ENCODE measurements at regions not wholly inside any gene's neighbourhood (a gene's known extent, or its start where the extent isn't known, plus 50 kb on each side); places are given as distances from the start of the nearest gene placed in this dataset.
A peak's percentile ranks its signal among the peaks of the same experiment; 100 is the strongest.
"Not testable (repeated sequence)": the region's sequence is repeated elsewhere in the genome, so short reads cannot be mapped to it uniquely, and the experiment has no call there.

DNA sequence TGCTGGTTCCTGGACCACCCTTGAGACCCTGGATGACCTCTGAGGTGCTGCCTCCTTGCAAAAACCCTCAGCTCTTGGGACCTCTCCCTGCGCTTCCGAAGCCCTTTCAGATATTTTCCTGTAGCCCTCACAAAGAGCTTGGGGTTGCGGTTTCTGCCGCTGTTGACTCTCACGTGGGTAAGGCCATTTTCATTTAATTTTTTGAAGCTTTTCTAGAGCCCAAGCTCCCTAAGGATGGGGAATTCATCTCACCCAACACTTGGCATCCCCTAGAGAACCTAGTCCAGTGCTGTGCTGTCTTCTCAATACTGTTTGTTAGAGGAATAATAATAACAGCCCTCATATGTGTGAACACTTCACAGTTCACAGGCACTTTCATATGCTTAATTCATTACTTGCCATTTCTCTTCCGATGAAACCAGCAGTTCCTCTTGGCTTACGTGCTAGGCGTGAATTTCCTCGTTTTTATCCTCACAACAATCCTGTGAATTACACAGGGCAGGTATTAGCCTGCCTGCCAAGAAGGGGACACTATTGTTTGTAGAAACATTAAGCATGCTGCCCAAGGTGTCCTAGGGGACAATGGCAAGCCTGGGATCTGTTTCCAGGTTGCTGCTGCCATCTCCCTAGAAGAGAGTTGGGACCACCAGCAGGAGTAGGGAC, 71.6 kb upstream of the CTBP2 start:
- no peaks in the 10 kb centered on the region for H3K36me3 ChIP-seq
- no peak overlapping the region for H2AFZ ChIP-seq (replicated peaks)
- Mint-ChIP-seq H3K4me3 (no peak overlapping the region), H3K27ac (peak overlapping the region; percentile 42), H3K27me3 (ENCODE audit: insufficient read depth, low read depth) (no peaks in the 10 kb centered on the region), H3K9me3 (peaks cover 3% of the 10 kb centered on the region), H3K4me1 (peaks cover 38% of the 10 kb centered on the region), H3K36me3 (no peaks in the 10 kb centered on the region)
- no peak for DNase-seq (ENCODE audit: low spot score)
- H3K9me3 ChIP-seq (ENCODE audit: low read depth): no peaks in the 10 kb centered on the region
- peaks cover 12% of the 10 kb centered on the region for H3K4me1 ChIP-seq
- no peak overlapping the region for H3K27ac ChIP-seq
- H3K79me2 ChIP-seq (ENCODE audit: low read depth): no peaks in the 10 kb centered on the region
- no peaks in the 10 kb centered on the region for H3K27me3 ChIP-seq
- H3K9ac ChIP-seq: no peak overlapping the region
- no peak overlapping the region for H3K4me2 ChIP-seq
- no peak overlapping the region for H3K4me3 ChIP-seq
- H3F3A ChIP-seq (ENCODE audit: low read depth): no peaks in the 10 kb centered on the region
- TF ChIP-seq EZH2 (IDR thresholded peaks at IDR 0.05) (no peak), EZH2phosphoT487 (IDR thresholded peaks at IDR 0.05) (no peak)
- TF ChIP-seq, protein P1, sequence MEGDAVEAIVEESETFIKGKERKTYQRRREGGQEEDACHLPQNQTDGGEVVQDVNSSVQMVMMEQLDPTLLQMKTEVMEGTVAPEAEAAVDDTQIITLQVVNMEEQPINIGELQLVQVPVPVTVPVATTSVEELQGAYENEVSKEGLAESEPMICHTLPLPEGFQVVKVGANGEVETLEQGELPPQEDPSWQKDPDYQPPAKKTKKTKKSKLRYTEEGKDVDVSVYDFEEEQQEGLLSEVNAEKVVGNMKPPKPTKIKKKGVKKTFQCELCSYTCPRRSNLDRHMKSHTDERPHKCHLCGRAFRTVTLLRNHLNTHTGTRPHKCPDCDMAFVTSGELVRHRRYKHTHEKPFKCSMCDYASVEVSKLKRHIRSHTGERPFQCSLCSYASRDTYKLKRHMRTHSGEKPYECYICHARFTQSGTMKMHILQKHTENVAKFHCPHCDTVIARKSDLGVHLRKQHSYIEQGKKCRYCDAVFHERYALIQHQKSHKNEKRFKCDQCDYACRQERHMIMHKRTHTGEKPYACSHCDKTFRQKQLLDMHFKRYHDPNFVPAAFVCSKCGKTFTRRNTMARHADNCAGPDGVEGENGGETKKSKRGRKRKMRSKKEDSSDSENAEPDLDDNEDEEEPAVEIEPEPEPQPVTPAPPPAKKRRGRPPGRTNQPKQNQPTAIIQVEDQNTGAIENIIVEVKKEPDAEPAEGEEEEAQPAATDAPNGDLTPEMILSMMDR (IDR thresholded peaks at IDR 0.05): no peak
- no peaks in the 10 kb centered on the region for H4K20me1 ChIP-seq (ENCODE audit: low read depth)

DNA sequence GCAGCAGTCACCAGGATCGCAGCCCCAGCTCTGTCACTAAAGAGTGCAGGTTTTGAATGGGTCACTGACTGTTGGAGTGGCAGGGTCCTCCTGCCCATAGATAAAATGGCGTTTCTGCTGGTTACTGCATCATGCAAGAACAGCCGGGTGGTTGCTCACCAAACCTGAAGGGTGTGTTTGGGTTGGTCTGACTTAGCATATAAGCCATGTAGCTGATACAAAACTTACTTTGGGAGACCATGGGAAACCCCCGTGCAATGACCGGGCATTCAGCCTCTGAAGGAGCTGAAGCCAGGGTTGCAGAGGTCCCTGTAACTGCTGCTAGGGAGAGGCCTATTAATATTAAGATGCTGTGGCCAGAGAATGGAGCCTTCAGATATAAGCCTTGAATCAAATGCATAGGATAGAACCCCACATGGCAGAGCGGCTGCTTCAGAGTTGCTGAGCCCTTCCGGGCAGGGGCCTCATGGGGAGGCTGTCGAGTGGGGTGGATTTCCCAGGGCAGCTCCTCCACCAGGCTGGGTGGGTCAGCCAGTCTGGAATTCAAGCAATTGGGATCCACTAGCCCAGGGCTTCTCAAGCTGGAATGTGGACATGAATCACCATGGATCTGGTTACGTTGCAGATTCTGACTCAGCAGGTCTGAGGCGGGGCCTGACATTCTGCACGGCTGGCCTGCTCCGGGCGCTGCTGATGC, 70.9 kb upstream of the CTBP2 start:
- Histone ChIP-seq H3K4me2 (no peak overlapping the region), H3K9me3 (ENCODE audit: low read depth) (no peaks in the 10 kb centered on the region), H3K27me3 (no peaks in the 10 kb centered on the region), H2AFZ (replicated peaks) (no peak overlapping the region), H3K9ac (no peak overlapping the region), H3K4me1 (peaks cover 12% of the 10 kb centered on the region), H3K27ac (no peak overlapping the region), H3K4me3 (no peak overlapping the region), H3K79me2 (ENCODE audit: low read depth) (no peaks in the 10 kb centered on the region), H3F3A (ENCODE audit: low read depth) (no peaks in the 10 kb centered on the region), H4K20me1 (ENCODE audit: low read depth) (no peaks in the 10 kb centered on the region), H3K36me3 (no peaks in the 10 kb centered on the region)
- peaks cover 38% of the 10 kb centered on the region for H3K4me1 Mint-ChIP-seq
- H3K9me3 Mint-ChIP-seq: no peaks in the 10 kb centered on the region
- no peak for TF ChIP-seq EZH2 (IDR thresholded peaks at IDR 0.05)
- no peak overlapping the region for H3K27ac Mint-ChIP-seq
- H3K27me3 Mint-ChIP-seq (ENCODE audit: insufficient read depth, low read depth): peaks cover 4% of the 10 kb centered on the region
- no peak overlapping the region for H3K4me3 Mint-ChIP-seq
- no peak for DNase-seq (ENCODE audit: low spot score)
- H3K36me3 Mint-ChIP-seq: no peaks in the 10 kb centered on the region

DNA sequence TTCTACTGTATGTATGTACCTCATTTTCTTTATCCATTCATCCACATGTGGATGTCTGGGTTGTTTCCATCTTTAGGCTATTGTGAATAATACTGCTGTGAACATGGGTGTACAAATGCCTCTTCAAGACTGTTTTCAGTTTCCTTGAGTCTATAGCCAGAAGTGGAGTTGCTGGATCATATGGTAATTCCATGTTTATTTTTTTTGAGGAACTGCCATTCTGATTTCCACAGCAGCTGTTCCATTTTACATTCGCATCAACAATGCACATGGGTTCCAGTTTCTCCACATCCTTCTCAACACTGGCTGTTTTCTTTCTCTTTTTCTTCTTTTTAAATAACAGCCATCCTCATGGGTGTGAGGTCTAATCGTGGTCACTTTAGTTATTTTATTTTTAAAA, 69.9 kb upstream of the CTBP2 start:
- Histone ChIP-seq H3K27me3 (no peaks in the 10 kb centered on the region), H3K79me2 (ENCODE audit: low read depth) (no peaks in the 10 kb centered on the region), H4K20me1 (ENCODE audit: low read depth) (no peaks in the 10 kb centered on the region), H3K9me3 (ENCODE audit: low read depth) (no peaks in the 10 kb centered on the region), H3K27ac (no peak overlapping the region), H3K4me1 (peaks cover 12% of the 10 kb centered on the region), H3K9ac (no peak overlapping the region), H3K4me2 (no peak overlapping the region), H2AFZ (replicated peaks) (no peak overlapping the region), H3K36me3 (no peaks in the 10 kb centered on the region), H3F3A (ENCODE audit: low read depth) (no peaks in the 10 kb centered on the region), H3K4me3 (no peak overlapping the region)
- no peak for DNase-seq (ENCODE audit: low spot score)
- H3K36me3 Mint-ChIP-seq: no peaks in the 10 kb centered on the region
- no peaks in the 10 kb centered on the region for H3K9me3 Mint-ChIP-seq
- no peak for TF ChIP-seq EZH2 (IDR thresholded peaks at IDR 0.05)
- TF ChIP-seq EZH2phosphoT487 (IDR thresholded peaks at IDR 0.05): no peak
- TF ChIP-seq, protein P1 (IDR thresholded peaks at IDR 0.05): no peak
- H3K27ac Mint-ChIP-seq: no peak overlapping the region
- peaks cover 40% of the 10 kb centered on the region for H3K4me1 Mint-ChIP-seq
- no peak overlapping the region for H3K4me3 Mint-ChIP-seq
- H3K27me3 Mint-ChIP-seq (ENCODE audit: insufficient read depth, low read depth): peaks cover 4% of the 10 kb centered on the region

DNA sequence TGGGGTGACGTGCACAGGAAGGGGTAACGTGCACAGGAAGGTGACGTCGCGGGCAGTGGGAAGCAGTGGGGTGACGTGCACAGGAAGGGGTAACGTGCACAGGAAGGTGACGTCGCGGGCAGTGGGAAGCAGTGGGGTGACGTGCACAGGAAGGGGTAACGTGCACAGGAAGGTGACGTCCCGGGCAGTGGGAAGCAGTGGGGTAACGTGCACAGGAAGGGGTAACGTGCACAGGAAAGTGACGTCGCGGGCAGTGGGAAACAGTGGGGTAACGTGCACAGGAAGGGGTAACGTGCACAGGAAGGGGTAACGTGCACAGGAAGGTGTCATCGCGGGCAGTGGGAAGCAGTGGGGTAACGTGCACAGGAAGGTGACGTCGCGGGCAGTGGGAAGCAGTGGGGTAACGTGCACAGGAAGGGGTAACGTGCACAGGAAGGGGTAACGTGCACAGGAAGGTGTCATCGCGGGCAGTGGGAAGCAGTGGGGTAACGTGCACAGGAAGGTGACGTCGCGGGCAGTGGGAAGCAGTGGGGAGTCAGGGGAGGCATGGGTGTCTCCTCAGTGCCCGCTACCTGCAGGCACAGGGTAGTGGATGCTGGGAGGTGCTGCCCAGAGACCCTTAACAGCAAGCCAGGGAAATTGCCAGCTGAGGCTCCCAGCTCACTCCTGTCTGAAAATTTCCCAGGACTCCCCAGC, 68.0 kb upstream of the CTBP2 start:
- not testable (repeated sequence) for H3K27me3 Mint-ChIP-seq (ENCODE audit: insufficient read depth, low read depth); H3K9me3 ChIP-seq (ENCODE audit: low read depth); H3K27ac ChIP-seq; H3K36me3 ChIP-seq; H3K9me3 Mint-ChIP-seq; H3K4me3 Mint-ChIP-seq; H3K4me1 ChIP-seq; H4K20me1 ChIP-seq (ENCODE audit: low read depth); H3K4me2 ChIP-seq; DNase-seq (ENCODE audit: low spot score); H3K27me3 ChIP-seq; H3K9ac ChIP-seq; H3K36me3 Mint-ChIP-seq; H3K27ac Mint-ChIP-seq; H3K4me3 ChIP-seq; H2AFZ ChIP-seq (replicated peaks); H3K79me2 ChIP-seq (ENCODE audit: low read depth); H3F3A ChIP-seq (ENCODE audit: low read depth)
- H3K4me1 Mint-ChIP-seq: peaks cover 34% of the 10 kb centered on the region

All from neural progenitor cell (in vitro differentiated cells).